ENCODE measurements at regions not wholly inside any gene's neighbourhood (a gene's known extent, or its start where the extent isn't known, plus 50 kb on each side); places are given as distances from the start of the nearest gene placed in this dataset.

DNA sequence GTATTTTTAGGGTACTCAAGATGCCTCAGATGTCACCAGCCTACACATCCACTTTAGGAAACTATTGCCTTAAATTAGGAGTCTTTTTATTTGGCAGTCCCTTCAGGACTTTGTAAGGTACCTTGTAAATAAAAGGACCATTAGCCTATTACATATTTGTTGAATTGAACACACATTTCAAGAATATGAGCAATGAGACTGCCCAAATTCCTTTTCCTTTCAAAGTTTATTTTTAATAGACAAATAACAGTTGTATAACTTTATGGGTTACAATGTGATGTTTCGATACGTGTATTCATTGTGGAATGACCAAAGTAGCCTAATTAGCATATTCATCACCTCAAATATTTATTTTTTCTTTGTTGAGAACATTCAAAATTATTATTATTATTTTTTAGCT is 176.7 kb upstream of the PDZRN3 start:
- no peak overlapping the region for H3K4me2 ChIP-seq
- H3F3A ChIP-seq (ENCODE audit: insufficient read depth, low read depth): no peaks in the 10 kb centered on the region
- POLR2A ChIA-PET (ENCODE audit: unreplicated experiment): no interaction called here
- no peak for DNase-seq
- H3K36me3 ChIP-seq (ENCODE audit: low read depth): no peaks in the 10 kb centered on the region
- H2AFZ ChIP-seq: no peak overlapping the region
- CTCF ChIA-PET: no interaction called here
- H3K79me2 ChIP-seq (ENCODE audit: low read depth): no peaks in the 10 kb centered on the region
- TF ChIP-seq, protein P1, sequence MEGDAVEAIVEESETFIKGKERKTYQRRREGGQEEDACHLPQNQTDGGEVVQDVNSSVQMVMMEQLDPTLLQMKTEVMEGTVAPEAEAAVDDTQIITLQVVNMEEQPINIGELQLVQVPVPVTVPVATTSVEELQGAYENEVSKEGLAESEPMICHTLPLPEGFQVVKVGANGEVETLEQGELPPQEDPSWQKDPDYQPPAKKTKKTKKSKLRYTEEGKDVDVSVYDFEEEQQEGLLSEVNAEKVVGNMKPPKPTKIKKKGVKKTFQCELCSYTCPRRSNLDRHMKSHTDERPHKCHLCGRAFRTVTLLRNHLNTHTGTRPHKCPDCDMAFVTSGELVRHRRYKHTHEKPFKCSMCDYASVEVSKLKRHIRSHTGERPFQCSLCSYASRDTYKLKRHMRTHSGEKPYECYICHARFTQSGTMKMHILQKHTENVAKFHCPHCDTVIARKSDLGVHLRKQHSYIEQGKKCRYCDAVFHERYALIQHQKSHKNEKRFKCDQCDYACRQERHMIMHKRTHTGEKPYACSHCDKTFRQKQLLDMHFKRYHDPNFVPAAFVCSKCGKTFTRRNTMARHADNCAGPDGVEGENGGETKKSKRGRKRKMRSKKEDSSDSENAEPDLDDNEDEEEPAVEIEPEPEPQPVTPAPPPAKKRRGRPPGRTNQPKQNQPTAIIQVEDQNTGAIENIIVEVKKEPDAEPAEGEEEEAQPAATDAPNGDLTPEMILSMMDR (conservative IDR thresholded peaks at IDR 0.05): no peak
- no peak for TF ChIP-seq EZH2 (IDR thresholded peaks at IDR 0.05; ENCODE audit: low read depth)
- no peaks in the 10 kb centered on the region for H3K9me3 ChIP-seq (ENCODE audit: insufficient read depth, low read depth)
- H3K27me3 ChIP-seq (ENCODE audit: insufficient read depth, low read depth): no peaks in the 10 kb centered on the region
- H4K20me1 ChIP-seq (ENCODE audit: insufficient read depth): no peaks in the 10 kb centered on the region
- no peak overlapping the region for H3K27ac ChIP-seq
- H3K4me3 ChIP-seq: no peak overlapping the region
- H3K9me2 ChIP-seq (ENCODE audit: insufficient read depth): no peaks in the 10 kb centered on the region
- BruUV-seq (replicated peaks): no TSS peak
- no peaks in the 10 kb centered on the region for H3K4me1 ChIP-seq (replicated peaks; ENCODE audit: insufficient read depth)
- intact Hi-C loops (cut with micrococcal nuclease; ENCODE audit: unreplicated experiment): no loop called here

DNA sequence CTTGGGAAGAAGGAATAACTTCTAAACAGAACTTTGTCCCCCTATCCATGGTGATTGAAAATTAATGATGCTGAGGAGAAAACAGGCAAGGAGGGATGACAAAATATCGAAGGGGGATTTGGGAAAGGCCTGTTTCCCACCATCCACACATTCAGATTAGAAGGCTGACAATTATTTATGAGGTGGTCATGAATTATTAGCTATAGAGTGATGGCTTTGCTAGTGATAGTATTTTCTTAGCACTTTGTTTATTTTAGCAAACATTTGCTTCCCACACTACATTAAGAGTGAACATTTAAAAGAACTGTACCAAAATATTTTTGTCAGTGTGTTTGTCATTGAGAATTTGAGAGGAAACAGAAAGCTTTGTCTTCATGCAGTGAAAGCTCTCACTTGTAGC is 172.6 kb upstream of the PDZRN3 start:
- BruUV-seq (replicated peaks): no TSS peak
- intact Hi-C loops (cut with micrococcal nuclease; ENCODE audit: unreplicated experiment): no loop called here
- Histone ChIP-seq H3K9me2 (ENCODE audit: insufficient read depth) (no peaks in the 10 kb centered on the region), H3K9me3 (ENCODE audit: insufficient read depth, low read depth) (no peaks in the 10 kb centered on the region), H2AFZ (no peak overlapping the region), H3K36me3 (ENCODE audit: low read depth) (no peaks in the 10 kb centered on the region), H3F3A (ENCODE audit: insufficient read depth, low read depth) (no peaks in the 10 kb centered on the region), H3K4me1 (replicated peaks; ENCODE audit: insufficient read depth) (no peaks in the 10 kb centered on the region), H4K20me1 (ENCODE audit: insufficient read depth) (no peaks in the 10 kb centered on the region), H3K27ac (no peak overlapping the region), H3K4me2 (no peak overlapping the region), H3K79me2 (ENCODE audit: low read depth) (no peaks in the 10 kb centered on the region), H3K4me3 (no peak overlapping the region), H3K27me3 (ENCODE audit: insufficient read depth, low read depth) (no peaks in the 10 kb centered on the region)
- no peak for DNase-seq
- TF ChIP-seq, protein P1 (conservative IDR thresholded peaks at IDR 0.05): no peak
- TF ChIP-seq EZH2 (IDR thresholded peaks at IDR 0.05; ENCODE audit: low read depth): no peak
- ChIA-PET POLR2A (ENCODE audit: unreplicated experiment) (no interaction called here), CTCF (no interaction called here)

DNA sequence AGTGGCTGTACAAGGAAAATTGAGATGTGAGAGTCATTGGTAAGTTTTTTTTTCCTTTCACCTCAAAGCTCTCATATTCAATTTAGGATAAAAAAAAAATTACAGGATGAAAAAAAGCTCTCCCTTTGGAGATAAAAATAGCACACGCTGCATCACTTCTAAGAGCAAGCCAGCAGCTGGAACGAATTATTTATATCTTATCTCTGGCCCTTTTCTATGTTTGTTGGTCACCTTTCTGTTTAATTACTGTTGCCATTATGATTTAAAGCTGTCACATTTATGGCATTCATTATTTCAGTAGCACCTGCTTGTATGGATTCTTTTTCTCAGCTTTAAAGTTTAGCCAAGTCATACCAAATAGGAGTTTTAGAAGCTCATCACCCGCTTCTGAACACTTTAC is 171.6 kb upstream of the PDZRN3 start:
- BruUV-seq (replicated peaks): no TSS peak
- Histone ChIP-seq H4K20me1 (ENCODE audit: insufficient read depth) (no peaks in the 10 kb centered on the region), H3K79me2 (ENCODE audit: low read depth) (no peaks in the 10 kb centered on the region), H3K4me1 (replicated peaks; ENCODE audit: insufficient read depth) (no peaks in the 10 kb centered on the region), H3K4me3 (no peak overlapping the region), H3K9me3 (ENCODE audit: insufficient read depth, low read depth) (no peaks in the 10 kb centered on the region), H3K9me2 (ENCODE audit: insufficient read depth) (no peaks in the 10 kb centered on the region), H2AFZ (no peak overlapping the region), H3K4me2 (no peak overlapping the region), H3F3A (ENCODE audit: insufficient read depth, low read depth) (no peaks in the 10 kb centered on the region), H3K27me3 (ENCODE audit: insufficient read depth, low read depth) (0 out of 2 replicates have a peak, but pooled peaks cover 2% of the 10 kb centered on the region), H3K36me3 (ENCODE audit: low read depth) (no peaks in the 10 kb centered on the region), H3K27ac (no peak overlapping the region)
- no peak for DNase-seq
- intact Hi-C loops (cut with micrococcal nuclease; ENCODE audit: unreplicated experiment): no loop called here
- CTCF ChIA-PET: no interaction called here
- POLR2A ChIA-PET (ENCODE audit: unreplicated experiment): no interaction called here
- TF ChIP-seq, protein P1 (conservative IDR thresholded peaks at IDR 0.05): no peak
- TF ChIP-seq EZH2 (IDR thresholded peaks at IDR 0.05; ENCODE audit: low read depth): no peak

Data from PC-9 (cell line).